AG09309 (cell line): ENCODE measurements at regions not wholly inside any gene's neighbourhood (a gene's known extent, or its start where the extent isn't known, plus 50 kb on each side); places are given as distances from the start of the nearest gene placed in this dataset.
"Not testable (repeated sequence)": the region's sequence is repeated elsewhere in the genome, so short reads cannot be mapped to it uniquely, and the experiment has no call there.

Experiments
- DNase-seq: peaks from one replicate; pipeline ENCODE4 v3.0.0-alpha.2; 2010; ENCODE audit warnings: low read depth
- H3K4me3 ChIP-seq: 2 replicates; pipeline ENCODE4 v1.5.1; 2011; ENCODE audit warnings: mild to moderate bottlenecking, low read depth, low read length, moderate library complexity; ENCODE audit not compliant: control insufficient read depth
- TF ChIP-seq, protein P1 (sequence below): IDR thresholded peaks from 2 replicates; pipeline ENCODE4 v1.5.1; 2011; ENCODE audit warnings: mild to moderate bottlenecking, low read depth, low read length, inconsistent platforms; ENCODE audit not compliant: insufficient read depth, control insufficient read depth; ENCODE audit errors: missing control alignments

DNA sequence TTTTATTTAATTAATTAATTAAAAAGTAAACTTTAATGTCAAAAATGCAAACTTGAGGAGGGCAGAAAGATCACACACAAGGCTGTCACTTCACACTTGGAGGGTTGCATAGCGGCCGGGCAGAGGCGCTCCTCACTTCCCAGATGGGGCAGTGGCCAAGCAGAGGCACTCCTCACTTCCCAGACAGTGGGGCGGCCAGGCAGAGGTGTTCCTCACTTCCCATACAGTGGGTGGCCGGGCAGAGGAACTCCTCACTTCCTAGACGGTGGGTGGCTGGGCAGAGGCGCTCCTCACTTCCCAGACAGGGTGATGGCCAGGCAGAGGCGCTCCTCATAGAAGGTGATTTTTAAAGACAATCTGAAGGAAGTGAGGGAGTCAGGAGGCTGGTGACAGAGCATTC lies 277.5 kb downstream of the PDCD6IP start:
- H3K4me3 ChIP-seq: no peak overlapping the region
- TF ChIP-seq, protein P1, sequence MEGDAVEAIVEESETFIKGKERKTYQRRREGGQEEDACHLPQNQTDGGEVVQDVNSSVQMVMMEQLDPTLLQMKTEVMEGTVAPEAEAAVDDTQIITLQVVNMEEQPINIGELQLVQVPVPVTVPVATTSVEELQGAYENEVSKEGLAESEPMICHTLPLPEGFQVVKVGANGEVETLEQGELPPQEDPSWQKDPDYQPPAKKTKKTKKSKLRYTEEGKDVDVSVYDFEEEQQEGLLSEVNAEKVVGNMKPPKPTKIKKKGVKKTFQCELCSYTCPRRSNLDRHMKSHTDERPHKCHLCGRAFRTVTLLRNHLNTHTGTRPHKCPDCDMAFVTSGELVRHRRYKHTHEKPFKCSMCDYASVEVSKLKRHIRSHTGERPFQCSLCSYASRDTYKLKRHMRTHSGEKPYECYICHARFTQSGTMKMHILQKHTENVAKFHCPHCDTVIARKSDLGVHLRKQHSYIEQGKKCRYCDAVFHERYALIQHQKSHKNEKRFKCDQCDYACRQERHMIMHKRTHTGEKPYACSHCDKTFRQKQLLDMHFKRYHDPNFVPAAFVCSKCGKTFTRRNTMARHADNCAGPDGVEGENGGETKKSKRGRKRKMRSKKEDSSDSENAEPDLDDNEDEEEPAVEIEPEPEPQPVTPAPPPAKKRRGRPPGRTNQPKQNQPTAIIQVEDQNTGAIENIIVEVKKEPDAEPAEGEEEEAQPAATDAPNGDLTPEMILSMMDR: no peak
- DNase-seq: no peak

DNA sequence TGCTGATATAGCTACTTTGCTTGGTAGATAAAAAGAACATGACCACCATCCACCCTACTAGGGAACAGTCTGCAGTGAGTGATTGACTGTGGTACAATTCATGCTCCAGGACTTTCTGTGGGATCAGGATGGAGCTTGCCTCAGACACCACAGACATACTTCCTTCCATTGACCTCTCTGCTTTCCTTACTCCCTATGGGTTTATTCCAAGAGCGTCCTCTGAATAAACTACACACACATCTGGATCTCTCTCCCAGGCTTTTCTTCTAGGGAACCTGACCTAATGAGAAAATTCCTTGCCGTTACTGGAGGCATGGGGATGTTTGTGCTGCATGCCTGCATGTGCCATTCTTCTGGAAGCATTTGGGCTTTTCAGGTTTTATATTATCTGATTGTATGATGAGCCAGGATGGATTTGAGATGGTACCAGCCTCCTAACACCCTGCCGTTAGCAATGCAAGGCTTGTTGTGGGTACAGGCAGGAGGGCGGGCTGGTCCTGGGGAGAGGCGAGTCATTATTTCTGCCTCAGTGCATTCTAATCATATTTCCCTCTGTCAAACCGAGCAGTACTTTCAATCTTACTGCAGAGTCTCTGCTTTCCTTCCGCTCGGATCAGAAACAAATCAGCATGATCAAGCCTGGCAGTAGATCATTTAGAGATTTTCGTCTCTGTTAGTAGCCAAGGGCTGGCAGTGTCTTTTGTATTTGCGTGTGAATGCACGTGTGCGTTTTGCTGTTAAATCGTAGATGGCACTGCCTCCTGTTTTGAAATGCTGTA lies 279.2 kb downstream of the PDCD6IP start:
- DNase-seq: no peak
- TF ChIP-seq, protein P1: no peak
- no peak overlapping the region for H3K4me3 ChIP-seq

DNA sequence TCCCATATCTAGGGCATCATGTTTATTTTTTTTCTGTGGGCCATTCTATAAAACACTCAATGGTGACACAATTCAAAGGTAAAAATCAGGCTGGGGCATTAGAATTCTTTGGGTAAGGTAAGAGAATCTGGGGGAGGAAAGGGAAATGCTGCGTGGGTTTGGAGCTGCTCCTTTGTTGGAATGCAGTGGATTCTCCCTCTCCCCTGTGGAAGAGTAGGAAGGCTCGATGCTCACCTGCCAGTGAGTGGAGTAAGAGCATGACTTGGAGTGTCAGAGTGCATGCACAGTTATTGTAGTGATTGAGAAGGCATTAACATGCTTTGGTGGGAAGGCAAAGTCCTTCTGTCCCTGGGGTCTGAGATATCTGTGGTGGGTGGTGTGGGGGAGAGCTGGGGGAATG lies 280.0 kb downstream of the PDCD6IP start:
- TF ChIP-seq, protein P1: no peak
- H3K4me3 ChIP-seq: no peak overlapping the region
- no peak for DNase-seq

DNA sequence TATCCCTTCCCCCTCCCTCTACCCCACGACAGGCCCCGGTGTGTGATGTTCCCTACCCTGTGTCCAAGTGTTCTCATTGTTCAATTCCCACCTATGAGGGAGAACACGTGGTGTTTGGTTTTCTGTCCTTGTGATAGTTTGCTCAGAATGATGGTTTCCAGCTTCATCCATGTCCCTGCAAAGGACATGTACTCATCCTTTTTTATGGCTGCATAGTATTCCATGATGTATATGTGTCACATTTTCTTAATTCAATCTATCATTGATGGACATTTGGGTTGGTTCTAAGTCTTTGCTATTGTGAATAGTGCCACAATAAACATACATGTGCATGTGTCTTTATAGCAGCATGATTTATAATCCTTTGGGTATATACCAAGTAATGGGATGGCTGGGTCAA lies 281.4 kb downstream of the PDCD6IP start:
- not testable (repeated sequence) for DNase-seq, H3K4me3 ChIP-seq

DNA sequence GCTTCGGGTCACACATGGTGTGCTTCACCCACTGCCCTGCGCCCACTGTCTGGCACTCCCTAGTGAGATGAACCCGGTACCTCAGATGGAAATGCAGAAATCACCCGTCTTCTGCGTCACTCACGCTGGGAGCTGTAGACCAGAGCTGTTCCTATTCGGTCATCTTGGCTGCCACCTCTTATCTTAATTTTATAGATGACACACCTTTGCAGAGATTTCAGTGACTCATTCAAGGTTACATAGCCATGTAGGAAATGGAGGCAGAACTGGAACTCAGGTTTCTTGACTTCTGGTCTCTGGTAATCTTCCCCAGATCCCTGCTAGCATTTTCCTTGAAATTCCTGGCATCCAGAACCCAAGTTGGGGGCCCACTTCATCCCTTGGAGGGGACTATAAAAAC lies 291.9 kb downstream of the PDCD6IP start:
- not testable (repeated sequence) for H3K4me3 ChIP-seq, DNase-seq

DNA sequence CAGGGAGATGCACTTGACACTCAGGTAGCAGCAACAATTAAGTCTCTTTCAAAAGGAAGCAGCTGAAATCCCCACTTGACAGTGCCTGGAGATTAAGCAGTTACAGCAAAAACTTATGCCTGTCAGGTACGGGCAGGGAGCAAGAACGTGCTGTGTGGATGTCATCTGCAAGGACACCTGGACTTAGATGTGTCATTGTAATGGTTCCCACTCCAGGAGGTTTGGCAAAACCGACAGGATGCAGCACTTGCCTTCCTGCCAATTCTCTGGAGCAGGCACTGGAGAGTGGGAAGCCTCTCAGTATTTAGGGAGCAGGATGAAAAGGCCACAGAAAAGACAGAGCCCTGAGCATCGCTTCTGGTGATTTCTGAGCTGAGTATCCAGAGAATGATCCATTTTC lies 292.4 kb downstream of the PDCD6IP start:
- H3K4me3 ChIP-seq: no peak overlapping the region
- no peak for DNase-seq
- TF ChIP-seq, protein P1: no peak

DNA sequence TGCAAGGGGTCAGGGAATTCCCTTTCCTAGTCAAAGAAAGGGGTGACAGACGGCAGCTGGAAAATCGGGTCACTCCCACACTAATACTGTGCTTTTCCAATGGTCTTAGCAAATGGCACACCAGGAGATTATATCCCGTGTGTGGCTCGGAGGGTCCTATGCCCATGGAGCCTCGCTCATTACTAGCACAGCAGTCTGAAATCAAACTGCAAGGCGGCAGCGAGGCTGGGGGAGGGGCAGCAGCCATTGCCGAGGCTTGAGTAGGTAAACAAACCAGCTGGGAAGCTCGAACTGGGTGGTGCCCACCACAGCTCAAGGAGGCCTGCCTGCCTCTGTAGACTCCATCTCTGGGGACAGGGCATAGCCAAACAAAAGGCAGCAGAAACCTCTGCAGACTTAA lies 295.9 kb downstream of the PDCD6IP start:
- DNase-seq, H3K4me3 ChIP-seq: not testable (repeated sequence)

DNA sequence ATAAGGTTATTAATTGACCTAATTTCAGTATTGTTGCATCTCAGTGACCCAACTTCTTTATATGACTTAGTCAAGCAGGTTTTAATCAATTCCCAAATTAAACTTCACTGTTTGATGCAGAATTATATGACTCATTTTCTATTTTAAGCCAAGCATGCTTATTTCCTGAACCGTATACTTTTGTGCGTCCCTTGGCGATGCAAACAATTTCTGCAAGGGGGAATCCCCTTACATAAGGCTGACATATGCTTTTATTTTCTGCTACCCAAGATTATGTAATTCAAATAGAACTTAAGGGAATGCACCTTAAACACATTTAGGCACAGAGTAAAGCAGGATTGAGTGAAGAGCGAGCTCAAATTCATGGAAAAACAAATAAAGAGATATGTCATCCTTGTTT lies 303.9 kb downstream of the PDCD6IP start:
- no peak overlapping the region for H3K4me3 ChIP-seq
- DNase-seq: no peak
- TF ChIP-seq, protein P1: no peak
